Hematopoietic multipotent progenitor cell treated with erythropoietin and hydrocortisone succinate and interleukin-3 and kit ligand, for 6 days (in vitro differentiated cells): ENCODE measurements at regions not wholly inside any gene's neighbourhood (a gene's known extent, or its start where the extent isn't known, plus 50 kb on each side); places are given as distances from the start of the nearest gene placed in this dataset.

Experiments
- DNase-seq: peaks from one replicate; pipeline ENCODE4 v3.0.0-alpha.2; 2015

DNA sequence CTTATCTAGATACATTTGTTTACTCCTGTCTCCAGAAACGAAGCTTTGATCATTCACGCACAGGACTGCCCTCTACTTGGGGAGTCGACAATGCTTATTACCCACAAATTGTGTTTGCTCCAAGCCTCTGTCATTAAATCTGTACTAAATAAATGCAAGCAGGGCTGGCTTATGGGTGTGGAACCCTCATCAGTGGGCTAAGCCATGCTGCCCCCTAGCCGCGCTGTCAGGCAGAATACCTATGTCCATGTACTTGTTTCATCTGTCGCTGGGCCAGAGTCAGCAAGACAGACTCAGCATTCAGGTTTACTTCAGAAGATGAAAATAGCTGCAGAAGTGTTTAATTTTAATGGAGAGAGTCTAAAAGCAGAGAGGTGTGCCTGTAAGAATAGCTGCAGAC is 110.0 kb upstream of the PRR20A start:
- no peak for DNase-seq

DNA sequence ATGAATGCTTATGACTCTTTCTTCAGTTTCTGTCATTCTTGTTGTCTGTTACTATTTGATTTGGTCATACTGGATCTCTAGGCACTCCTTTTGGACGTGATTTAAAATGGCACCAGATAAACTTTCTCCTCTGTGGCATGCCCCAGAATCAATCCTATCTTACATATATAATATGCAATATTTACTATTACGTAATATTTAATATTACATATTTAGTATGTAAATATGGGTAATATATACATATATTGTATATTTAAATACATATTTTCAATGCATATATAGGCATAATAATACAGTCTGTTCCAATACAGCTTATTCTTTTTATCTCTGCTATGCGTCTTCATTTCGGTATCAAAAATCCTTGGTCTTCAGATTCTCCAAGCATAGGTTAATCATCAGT is 104.4 kb upstream of the PRR20A start:
- DNase-seq = no peak

- DNase-seq = no peak
Measured at GRCh38 chr13:57044910-57045309, 95.8 kb upstream of the PRR20A start.

DNA sequence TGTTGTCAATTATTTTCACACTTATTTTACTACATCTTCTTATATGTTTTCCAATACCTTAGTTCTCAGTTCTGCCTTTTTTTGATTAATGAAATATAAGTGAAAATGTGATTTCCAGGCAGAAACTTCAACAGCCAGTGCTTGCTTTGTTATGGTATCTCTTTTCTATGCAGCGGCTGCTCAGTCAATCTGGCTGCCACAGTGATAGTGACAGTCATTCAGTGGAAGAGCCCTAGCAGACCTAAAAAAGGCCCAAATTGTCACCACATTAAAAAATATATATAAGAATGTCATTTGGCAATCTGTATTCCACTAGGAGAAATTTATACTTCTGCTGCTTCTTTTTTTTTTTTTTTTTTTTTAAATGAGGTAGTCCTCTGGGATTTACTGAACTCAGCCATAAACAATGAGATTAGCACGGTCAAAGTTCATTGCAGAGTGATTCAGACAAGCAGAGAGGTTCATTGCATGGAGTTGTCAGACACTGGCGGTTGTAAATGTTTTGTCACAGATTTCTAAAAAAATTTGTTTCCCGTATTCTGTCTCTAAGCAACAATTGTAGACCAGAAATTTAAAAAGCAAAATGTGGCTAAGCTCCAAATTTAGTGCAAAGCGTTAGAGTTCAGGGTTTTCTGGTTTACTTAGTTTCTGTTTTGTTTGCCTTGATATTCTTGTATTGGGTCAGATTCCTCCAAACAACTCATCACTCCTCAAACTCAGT is 94.7 kb upstream of the PRR20A start:
- no peak for DNase-seq

- no peak for DNase-seq
Measured at GRCh38 chr13:57056601-57057180, 84.0 kb upstream of the PRR20A start.

DNA sequence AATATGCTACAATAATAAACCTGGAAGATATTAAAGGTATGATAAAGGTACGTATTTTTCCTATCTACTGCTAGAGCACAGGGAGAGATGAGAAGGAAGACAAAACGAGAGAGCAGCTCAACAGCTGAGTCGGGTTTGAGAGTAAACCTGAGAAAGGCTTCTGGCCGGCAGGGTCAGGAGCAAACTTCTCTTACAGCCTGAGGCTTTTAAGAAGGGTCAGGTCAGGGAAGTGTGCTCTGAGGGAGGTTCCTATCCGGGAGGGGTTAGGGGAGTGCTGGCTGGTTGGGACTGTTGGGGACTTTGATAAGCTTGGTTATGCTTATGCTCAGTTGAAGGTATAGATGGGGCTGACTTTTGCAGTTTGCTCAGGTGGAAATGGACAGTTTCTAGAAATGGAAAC is 77.7 kb upstream of the PRR20A start:
- no peak for DNase-seq

DNA sequence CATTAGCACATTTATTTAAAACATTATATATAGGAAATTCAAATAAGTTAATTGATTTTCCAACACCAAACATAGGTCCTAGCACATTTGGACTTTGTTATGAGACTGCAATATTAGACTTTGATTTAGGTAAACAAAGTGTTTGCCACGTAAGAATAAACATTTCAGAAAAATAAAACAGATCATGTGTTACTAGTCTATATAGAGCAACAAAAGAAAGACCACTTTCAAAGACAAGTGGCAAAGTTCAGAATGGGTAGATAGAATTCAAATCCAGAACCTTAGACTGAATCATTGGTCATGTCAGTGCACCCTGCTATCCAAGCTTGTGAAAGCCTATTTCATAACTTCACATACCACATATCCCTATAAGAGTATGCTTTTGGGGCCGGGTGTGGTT is 66.7 kb upstream of the PRR20A start:
- no peak for DNase-seq

DNA sequence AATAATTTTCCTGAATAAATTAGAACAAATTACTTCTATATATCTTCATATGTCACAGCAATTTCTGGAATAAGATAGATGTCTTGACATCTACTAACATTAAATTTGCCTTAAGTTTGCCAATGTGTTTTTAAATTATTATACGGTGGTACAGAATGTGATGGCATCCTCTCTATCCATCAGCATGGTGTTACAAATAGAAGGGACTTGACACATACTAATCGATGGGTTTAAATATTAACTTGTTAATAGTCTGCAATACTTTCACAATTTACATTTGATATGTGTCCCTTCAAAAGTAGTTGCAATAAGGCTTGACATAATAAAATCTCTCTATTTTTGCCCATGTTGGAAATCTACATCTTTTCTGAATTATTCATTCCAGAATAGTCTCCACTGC is 65.1 kb upstream of the PRR20A start:
- no peak for DNase-seq

GRCh38 chr13:57087006-57087405 is 53.7 kb upstream of the PRR20A start:
- DNase-seq = no peak
